K562 (cell line): ENCODE measurements at regions not wholly inside any gene's neighbourhood (a gene's known extent, or its start where the extent isn't known, plus 50 kb on each side); places are given as distances from the start of the nearest gene placed in this dataset.

ENCODE experiments used
- CBX3 ChIP-seq, 2 experiments: IDR thresholded peaks; 1 replicate in 1 of 2; 2 replicates in 1 of 2; pipeline ENCODE4 v1.6.1; 2012; ENCODE audit warnings: inconsistent platforms in 2 of 2, low read length in 2 of 2, borderline replicate concordance in 1 of 2, control low read depth in 1 of 2
- EHMT2 ChIP-seq: fragments of 450-650 bp; IDR thresholded peaks from 2 replicates; pipeline ENCODE4 v1.6.1; 2018; ENCODE audit warnings: antibody characterized with exemption
- GABPA ChIP-seq: fragments of 200-800 bp; sonication (Bioruptor generic); conservative IDR thresholded peaks from 2 replicates; pipeline ENCODE4 v1.6.1; 2016; ENCODE audit warnings: low read depth, missing genetic modification characterization, missing compliant biosample characterization
- TF ChIP-seq, protein P1 (sequence below), 2 experiments: fragments of 450-650 bp in 1 of 2; sonication (generic) in 1 of 2; formaldehyde crosslinking in 1 of 2; IDR thresholded peaks; 2 replicates each; pipeline versions ENCODE4 v1.7.1 to v1.9.0; 2016 to 2022; ENCODE audit warnings: inconsistent platforms in 1 of 2, mild to moderate bottlenecking in 1 of 2, missing genetic modification reagents in 1 of 2
- TF ChIP-seq, protein P2 (sequence below), 3 experiments: fragments of 200-800 bp in 1 of 3; fragments of 250-450 bp in 1 of 3; fragments of 450-650 bp in 1 of 3; sonication (Bioruptor Pico) in 1 of 3; sonication (Bioruptor generic) in 1 of 3; formaldehyde crosslinking in 1 of 3; IDR thresholded peaks; 2 replicates each; pipeline versions ENCODE4 v1.6.1 to v1.8.0; 2016 to 2022; ENCODE audit warnings: mild to moderate bottlenecking in 2 of 3, missing genetic modification characterization in 2 of 3, missing compliant biosample characterization in 1 of 3, moderate library complexity in 1 of 3

DNA sequence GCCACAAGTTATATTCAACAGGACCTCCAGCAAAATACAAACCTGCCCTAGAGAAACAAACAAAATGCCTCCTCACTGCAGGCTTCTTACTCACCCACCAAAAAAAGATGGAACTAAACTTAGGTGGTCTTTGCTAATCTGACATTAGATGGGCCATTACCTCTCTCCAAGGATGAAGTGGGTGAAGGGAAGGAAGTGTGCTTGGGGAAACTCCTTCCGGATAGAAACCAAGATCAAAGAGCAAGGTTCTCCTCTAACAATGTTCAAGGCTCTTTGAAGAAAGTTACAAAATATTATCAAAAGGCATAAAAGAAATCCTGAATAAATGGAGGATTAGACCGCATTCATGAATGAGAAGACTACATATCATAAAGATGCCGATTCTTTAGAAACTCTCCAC lies 187.5 kb downstream of the ADSS2 start (continued):
- TF ChIP-seq, protein P1, sequence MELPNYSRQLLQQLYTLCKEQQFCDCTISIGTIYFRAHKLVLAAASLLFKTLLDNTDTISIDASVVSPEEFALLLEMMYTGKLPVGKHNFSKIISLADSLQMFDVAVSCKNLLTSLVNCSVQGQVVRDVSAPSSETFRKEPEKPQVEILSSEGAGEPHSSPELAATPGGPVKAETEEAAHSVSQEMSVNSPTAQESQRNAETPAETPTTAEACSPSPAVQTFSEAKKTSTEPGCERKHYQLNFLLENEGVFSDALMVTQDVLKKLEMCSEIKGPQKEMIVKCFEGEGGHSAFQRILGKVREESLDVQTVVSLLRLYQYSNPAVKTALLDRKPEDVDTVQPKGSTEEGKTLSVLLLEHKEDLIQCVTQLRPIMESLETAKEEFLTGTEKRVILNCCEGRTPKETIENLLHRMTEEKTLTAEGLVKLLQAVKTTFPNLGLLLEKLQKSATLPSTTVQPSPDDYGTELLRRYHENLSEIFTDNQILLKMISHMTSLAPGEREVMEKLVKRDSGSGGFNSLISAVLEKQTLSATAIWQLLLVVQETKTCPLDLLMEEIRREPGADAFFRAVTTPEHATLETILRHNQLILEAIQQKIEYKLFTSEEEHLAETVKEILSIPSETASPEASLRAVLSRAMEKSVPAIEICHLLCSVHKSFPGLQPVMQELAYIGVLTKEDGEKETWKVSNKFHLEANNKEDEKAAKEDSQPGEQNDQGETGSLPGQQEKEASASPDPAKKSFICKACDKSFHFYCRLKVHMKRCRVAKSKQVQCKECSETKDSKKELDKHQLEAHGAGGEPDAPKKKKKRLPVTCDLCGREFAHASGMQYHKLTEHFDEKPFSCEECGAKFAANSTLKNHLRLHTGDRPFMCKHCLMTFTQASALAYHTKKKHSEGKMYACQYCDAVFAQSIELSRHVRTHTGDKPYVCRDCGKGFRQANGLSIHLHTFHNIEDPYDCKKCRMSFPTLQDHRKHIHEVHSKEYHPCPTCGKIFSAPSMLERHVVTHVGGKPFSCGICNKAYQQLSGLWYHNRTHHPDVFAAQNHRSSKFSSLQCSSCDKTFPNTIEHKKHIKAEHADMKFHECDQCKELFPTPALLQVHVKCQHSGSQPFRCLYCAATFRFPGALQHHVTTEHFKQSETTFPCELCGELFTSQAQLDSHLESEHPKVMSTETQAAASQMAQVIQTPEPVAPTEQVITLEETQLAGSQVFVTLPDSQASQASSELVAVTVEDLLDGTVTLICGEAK (IDR thresholded peaks at IDR 0.05) = peak; percentile 83
- TF ChIP-seq, protein P1 (CRISPR knock-in tag; IDR thresholded peaks at IDR 0.05) = no peak
- peak in 1 of 2 experiments; percentile 72; a peak in 1 of 3 replicates for TF ChIP-seq CBX3 (IDR thresholded peaks at IDR 0.05; ENCODE audit: borderline replicate concordance in 1 of 2, low read length in 2 of 2)
- peak; percentile 61 for TF ChIP-seq GABPA (tag)
- TF ChIP-seq, protein P2, sequence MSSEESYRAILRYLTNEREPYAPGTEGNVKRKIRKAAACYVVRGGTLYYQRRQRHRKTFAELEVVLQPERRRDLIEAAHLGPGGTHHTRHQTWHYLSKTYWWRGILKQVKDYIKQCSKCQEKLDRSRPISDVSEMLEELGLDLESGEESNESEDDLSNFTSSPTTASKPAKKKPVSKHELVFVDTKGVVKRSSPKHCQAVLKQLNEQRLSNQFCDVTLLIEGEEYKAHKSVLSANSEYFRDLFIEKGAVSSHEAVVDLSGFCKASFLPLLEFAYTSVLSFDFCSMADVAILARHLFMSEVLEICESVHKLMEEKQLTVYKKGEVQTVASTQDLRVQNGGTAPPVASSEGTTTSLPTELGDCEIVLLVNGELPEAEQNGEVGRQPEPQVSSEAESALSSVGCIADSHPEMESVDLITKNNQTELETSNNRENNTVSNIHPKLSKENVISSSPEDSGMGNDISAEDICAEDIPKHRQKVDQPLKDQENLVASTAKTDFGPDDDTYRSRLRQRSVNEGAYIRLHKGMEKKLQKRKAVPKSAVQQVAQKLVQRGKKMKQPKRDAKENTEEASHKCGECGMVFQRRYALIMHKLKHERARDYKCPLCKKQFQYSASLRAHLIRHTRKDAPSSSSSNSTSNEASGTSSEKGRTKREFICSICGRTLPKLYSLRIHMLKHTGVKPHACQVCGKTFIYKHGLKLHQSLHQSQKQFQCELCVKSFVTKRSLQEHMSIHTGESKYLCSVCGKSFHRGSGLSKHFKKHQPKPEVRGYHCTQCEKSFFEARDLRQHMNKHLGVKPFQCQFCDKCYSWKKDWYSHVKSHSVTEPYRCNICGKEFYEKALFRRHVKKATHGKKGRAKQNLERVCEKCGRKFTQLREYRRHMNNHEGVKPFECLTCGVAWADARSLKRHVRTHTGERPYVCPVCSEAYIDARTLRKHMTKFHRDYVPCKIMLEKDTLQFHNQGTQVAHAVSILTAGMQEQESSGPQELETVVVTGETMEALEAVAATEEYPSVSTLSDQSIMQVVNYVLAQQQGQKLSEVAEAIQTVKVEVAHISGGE (CRISPR knock-in tag; IDR thresholded peaks at IDR 0.05) = peak in 2 of 3 experiments; percentile 71 to 96; a peak in 4 of 6 replicates
- TF ChIP-seq EHMT2 = peak; percentile 50; the same call in 1 of the 2 replicates
